Astrocyte (in vitro differentiated cells and primary cell): ENCODE measurements at regions not wholly inside any gene's neighbourhood (a gene's known extent, or its start where the extent isn't known, plus 50 kb on each side); places are given as distances from the start of the nearest gene placed in this dataset.

Experiments
- DNase-seq: peaks from one replicate; pipeline ENCODE4 v3.0.0-alpha.2; 2010; ENCODE audit warnings: low read depth
- FAIRE-seq: peaks from 2 replicates; lab custom pipeline; 2011; peaks lifted over from hg19 to GRCh38; lab: Jason Lieb, UNC
- H2AFZ ChIP-seq: 2 replicates; pipeline ENCODE4 v1.6.0; 2012; ENCODE audit warnings: low read depth, low read length, inconsistent platforms
- H3K27ac ChIP-seq: 2 replicates; pipeline ENCODE4 v1.5.1; 2011; ENCODE audit warnings: low read depth, low read length, inconsistent platforms
- H3K27me3 ChIP-seq: 2 replicates; pipeline ENCODE4 v1.6.0; 2011; ENCODE audit warnings: low read length, inconsistent platforms; ENCODE audit not compliant: insufficient read depth
- H3K36me3 ChIP-seq: 2 replicates; pipeline ENCODE4 v1.5.1; 2011; ENCODE audit warnings: low read length, inconsistent platforms; ENCODE audit not compliant: insufficient read depth
- H3K4me1 ChIP-seq: 2 replicates; pipeline ENCODE4 v1.5.1; 2011; ENCODE audit warnings: low read length, inconsistent platforms; ENCODE audit not compliant: insufficient read depth
- H3K4me2 ChIP-seq: 2 replicates; pipeline ENCODE4 v1.6.0; 2012; ENCODE audit warnings: low read length, inconsistent platforms
- H3K4me3 ChIP-seq: 2 replicates; pipeline ENCODE4 v1.5.1; 2011; ENCODE audit warnings: low read depth, mild to moderate bottlenecking, low read length, inconsistent platforms; ENCODE audit not compliant: insufficient read depth
- H3K79me2 ChIP-seq: 2 replicates; pipeline ENCODE4 v1.6.0; 2012; ENCODE audit warnings: mild to moderate bottlenecking, low read length, inconsistent platforms; ENCODE audit not compliant: insufficient read depth
- H3K9ac ChIP-seq: 2 replicates; pipeline ENCODE4 v1.6.0; 2012; ENCODE audit warnings: mild to moderate bottlenecking, low read length, inconsistent platforms
- H3K9me3 ChIP-seq: 2 replicates; pipeline ENCODE4 v1.5.1; 2012; ENCODE audit warnings: low read depth, mild to moderate bottlenecking, low read length, inconsistent platforms; ENCODE audit not compliant: insufficient read depth
- H4K20me1 ChIP-seq: 2 replicates; pipeline ENCODE4 v1.6.0; 2012; ENCODE audit warnings: low read length, inconsistent platforms; ENCODE audit not compliant: insufficient read depth
- H3K27ac Mint-ChIP-seq: one replicate; pipeline ENCODE4 v1.8.0; 2021; ENCODE audit warnings: mild to moderate bottlenecking, mixed read lengths; ENCODE audit not compliant: unreplicated experiment
- H3K27me3 Mint-ChIP-seq: one replicate; pipeline ENCODE4 v1.8.0; 2021; ENCODE audit warnings: low read depth, mixed read lengths; ENCODE audit not compliant: unreplicated experiment
- H3K36me3 Mint-ChIP-seq: one replicate; pipeline ENCODE4 v1.8.0; 2021; ENCODE audit warnings: low read depth, mixed read lengths; ENCODE audit not compliant: unreplicated experiment
- H3K4me1 Mint-ChIP-seq: one replicate; pipeline ENCODE4 v1.8.0; 2021; ENCODE audit warnings: low read depth, mixed read lengths; ENCODE audit not compliant: unreplicated experiment
- H3K4me3 Mint-ChIP-seq: one replicate; pipeline ENCODE4 v1.8.0; 2021; ENCODE audit warnings: mild to moderate bottlenecking, moderate library complexity, mixed read lengths; ENCODE audit not compliant: unreplicated experiment
- H3K9me3 Mint-ChIP-seq: one replicate; pipeline ENCODE4 v1.8.0; 2021; ENCODE audit warnings: mild to moderate bottlenecking, mixed read lengths; ENCODE audit not compliant: unreplicated experiment
- EZH2 ChIP-seq: IDR thresholded peaks from 2 replicates; pipeline ENCODE4 v1.6.1; 2012; ENCODE audit warnings: mild to moderate bottlenecking, low read length, inconsistent platforms; ENCODE audit not compliant: insufficient read depth
- TF ChIP-seq, protein P1 (sequence below): IDR thresholded peaks from 2 replicates; pipeline ENCODE4 v1.5.1; 2011; ENCODE audit warnings: low read depth, mild to moderate bottlenecking, inconsistent platforms, low read length, moderate library complexity; ENCODE audit not compliant: insufficient read depth

DNA sequence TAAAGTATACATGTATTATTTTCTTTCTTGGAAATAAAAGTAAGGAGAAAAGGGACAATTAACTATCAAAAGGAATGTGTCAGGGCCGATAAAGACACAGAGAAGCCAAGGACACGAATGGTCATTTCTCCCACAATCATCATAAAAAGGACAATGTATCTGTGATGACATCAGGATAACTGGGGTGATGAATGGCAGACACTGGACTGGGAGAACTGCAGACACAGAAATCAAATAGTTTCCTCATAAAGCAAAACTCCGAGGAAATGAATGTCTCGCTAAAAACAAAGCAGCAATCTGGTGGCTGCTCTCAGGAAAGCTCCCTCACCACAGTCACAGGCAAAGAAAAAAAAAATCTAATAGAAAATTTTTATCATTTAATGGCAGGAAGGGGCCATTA is 69.3 kb upstream of the NPY start:
- Histone ChIP-seq H4K20me1 (no peaks in the 10 kb centered on the region), H3K27ac (no peak overlapping the region), H3K4me1 (no peaks in the 10 kb centered on the region), H2AFZ (no peak overlapping the region), H3K9ac (no peak overlapping the region), H3K4me3 (no peak overlapping the region), H3K27me3 (no peaks in the 10 kb centered on the region), H3K4me2 (no peak overlapping the region), H3K9me3 (no peaks in the 10 kb centered on the region), H3K36me3 (no peaks in the 10 kb centered on the region), H3K79me2 (no peaks in the 10 kb centered on the region)
- H3K4me1 Mint-ChIP-seq = peaks cover 11% of the 10 kb centered on the region
- DNase-seq = no peak
- TF ChIP-seq, protein P1, sequence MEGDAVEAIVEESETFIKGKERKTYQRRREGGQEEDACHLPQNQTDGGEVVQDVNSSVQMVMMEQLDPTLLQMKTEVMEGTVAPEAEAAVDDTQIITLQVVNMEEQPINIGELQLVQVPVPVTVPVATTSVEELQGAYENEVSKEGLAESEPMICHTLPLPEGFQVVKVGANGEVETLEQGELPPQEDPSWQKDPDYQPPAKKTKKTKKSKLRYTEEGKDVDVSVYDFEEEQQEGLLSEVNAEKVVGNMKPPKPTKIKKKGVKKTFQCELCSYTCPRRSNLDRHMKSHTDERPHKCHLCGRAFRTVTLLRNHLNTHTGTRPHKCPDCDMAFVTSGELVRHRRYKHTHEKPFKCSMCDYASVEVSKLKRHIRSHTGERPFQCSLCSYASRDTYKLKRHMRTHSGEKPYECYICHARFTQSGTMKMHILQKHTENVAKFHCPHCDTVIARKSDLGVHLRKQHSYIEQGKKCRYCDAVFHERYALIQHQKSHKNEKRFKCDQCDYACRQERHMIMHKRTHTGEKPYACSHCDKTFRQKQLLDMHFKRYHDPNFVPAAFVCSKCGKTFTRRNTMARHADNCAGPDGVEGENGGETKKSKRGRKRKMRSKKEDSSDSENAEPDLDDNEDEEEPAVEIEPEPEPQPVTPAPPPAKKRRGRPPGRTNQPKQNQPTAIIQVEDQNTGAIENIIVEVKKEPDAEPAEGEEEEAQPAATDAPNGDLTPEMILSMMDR = no peak
- H3K4me3 Mint-ChIP-seq = no peak overlapping the region
- no peaks in the 10 kb centered on the region for H3K27me3 Mint-ChIP-seq
- no peak for FAIRE-seq
- peaks cover 2% of the 10 kb centered on the region for H3K9me3 Mint-ChIP-seq
- H3K36me3 Mint-ChIP-seq = no peaks in the 10 kb centered on the region
- H3K27ac Mint-ChIP-seq = no peak overlapping the region

DNA sequence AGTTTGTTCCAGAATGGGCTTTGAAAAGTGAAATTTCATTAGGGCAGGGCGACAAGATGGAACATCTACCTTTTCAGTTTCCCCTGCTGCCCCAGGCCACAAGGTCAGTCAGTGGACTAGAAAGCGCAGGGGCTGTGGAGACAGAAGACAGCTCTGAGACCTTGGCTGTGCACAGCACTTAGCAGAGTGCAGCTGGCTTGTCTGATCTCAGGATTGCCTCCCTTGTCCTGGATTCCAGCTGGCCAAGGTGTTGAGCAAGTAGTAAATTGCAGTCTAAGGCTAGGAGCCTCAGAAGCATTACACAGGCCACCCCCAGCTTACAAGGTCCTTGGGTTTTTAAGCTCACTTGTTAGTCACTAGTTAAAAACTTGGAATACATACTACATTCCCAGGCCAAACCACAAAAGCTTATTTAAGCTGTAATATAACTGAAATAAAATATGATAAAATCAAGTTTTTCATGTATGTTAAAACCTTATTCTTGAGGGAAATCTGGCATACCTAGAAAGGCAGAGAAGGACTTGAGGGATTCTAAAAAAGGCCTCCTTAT is 67.3 kb upstream of the NPY start:
- Histone ChIP-seq H3K4me3 (no peak overlapping the region), H3K9me3 (no peaks in the 10 kb centered on the region), H2AFZ (no peak overlapping the region), H3K4me1 (no peaks in the 10 kb centered on the region), H3K27me3 (no peaks in the 10 kb centered on the region), H4K20me1 (no peaks in the 10 kb centered on the region), H3K79me2 (no peaks in the 10 kb centered on the region), H3K27ac (no peak overlapping the region), H3K4me2 (no peak overlapping the region), H3K36me3 (no peaks in the 10 kb centered on the region), H3K9ac (no peak overlapping the region)
- Mint-ChIP-seq H3K27ac (peak overlapping the region; percentile 1), H3K9me3 (peaks cover 2% of the 10 kb centered on the region), H3K4me3 (no peak overlapping the region), H3K27me3 (no peaks in the 10 kb centered on the region), H3K36me3 (no peaks in the 10 kb centered on the region), H3K4me1 (peaks cover 11% of the 10 kb centered on the region)
- FAIRE-seq = no peak
- DNase-seq = peak; percentile 89
- TF ChIP-seq, protein P1 = no peak
- no peak for TF ChIP-seq EZH2

DNA sequence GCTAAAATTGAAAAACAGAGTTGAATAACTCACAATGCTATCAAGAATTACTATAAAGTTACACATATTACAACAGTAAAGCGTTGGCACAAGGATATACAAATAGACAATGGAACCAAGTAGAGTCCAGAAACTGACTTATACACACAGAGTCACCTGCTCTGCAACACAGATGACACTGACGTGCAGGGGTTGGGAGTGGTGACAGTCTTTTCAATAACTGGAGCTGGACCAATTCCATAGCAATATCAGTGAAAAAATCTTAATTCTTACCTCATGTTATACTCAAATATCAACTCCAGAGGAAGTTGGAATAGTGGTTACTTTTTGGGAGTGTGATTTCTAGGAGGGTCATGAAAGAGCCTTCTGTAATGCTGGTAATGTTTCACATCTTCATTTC is 62.5 kb upstream of the NPY start:
- Mint-ChIP-seq H3K36me3 (no peaks in the 10 kb centered on the region), H3K27ac (no peak overlapping the region), H3K9me3 (peaks cover 10% of the 10 kb centered on the region), H3K27me3 (no peaks in the 10 kb centered on the region), H3K4me1 (peaks cover 9% of the 10 kb centered on the region), H3K4me3 (no peak overlapping the region)
- Histone ChIP-seq H3K9ac (no peak overlapping the region), H3K4me2 (no peak overlapping the region), H3K27ac (no peak overlapping the region), H3K27me3 (no peaks in the 10 kb centered on the region), H3K4me1 (no peaks in the 10 kb centered on the region), H3K9me3 (no peaks in the 10 kb centered on the region), H3K36me3 (no peaks in the 10 kb centered on the region), H4K20me1 (no peaks in the 10 kb centered on the region), H3K79me2 (no peaks in the 10 kb centered on the region), H2AFZ (no peak overlapping the region), H3K4me3 (no peak overlapping the region)
- FAIRE-seq = no peak
- no peak for TF ChIP-seq EZH2
- TF ChIP-seq, protein P1 = no peak
- no peak for DNase-seq
